A673 (cell line): ENCODE measurements at regions not wholly inside any gene's neighbourhood (a gene's known extent, or its start where the extent isn't known, plus 50 kb on each side); places are given as distances from the start of the nearest gene placed in this dataset.

Experiments used
- CTCF ChIP-seq: fragments of 300-800, 200-600 bp; sonication (generic); conservative IDR thresholded peaks from 2 replicates; pipeline ENCODE4 v1.5.1; 2017; ENCODE audit warnings: low read depth, mild to moderate bottlenecking, antibody characterized with exemption, low read length, moderate library complexity, mixed read lengths
- EZH2 ChIP-seq: fragments of 200-600 bp; sonication (generic); IDR thresholded peaks from 2 replicates; pipeline ENCODE4 v1.6.1; 2017; ENCODE audit warnings: borderline replicate concordance, low read depth, mild to moderate bottlenecking, mixed read lengths, antibody characterized with exemption, low read length; ENCODE audit not compliant: poor library complexity, severe bottlenecking

- TF ChIP-seq EZH2 (no peak), CTCF (no peak)
Measured at GRCh38 chr13:103757361-103757760, 691.1 kb upstream of the SLC10A2 start.
